Caco-2 (cell line): ENCODE measurements at regions not wholly inside any gene's neighbourhood (a gene's known extent, or its start where the extent isn't known, plus 50 kb on each side); places are given as distances from the start of the nearest gene placed in this dataset.

ENCODE experiments used
- BruUV-seq: library from RNA; stranded (reverse); fragments of 400-500 nt; replicated peaks from 2 replicates; lab custom pipeline; 2021; lab: Mats Ljungman, UMichigan
- CTCF ChIA-PET: fragments of 300-600 bp; sonication (Branson Sonifier 250); formaldehyde crosslinking; loops from one replicate; lab custom pipeline; 2022; ENCODE audit warnings: antibody characterized with exemption; lab: Charles Lee
- POLR2A ChIA-PET: fragments of 300-600 bp; sonication (Branson Sonifier 250); formaldehyde crosslinking; loops from one replicate; lab custom pipeline; 2022; ENCODE audit warnings: antibody characterized with exemption; lab: Charles Lee
- DNase-seq, 2 experiments: peaks; one replicate each; pipeline versions ENCODE4 v3.0.0 to v3.0.0-alpha.2; 2020 to 2022
- H3K27me3 ChIP-seq: replicated peaks from 2 replicates; pipeline ENCODE4 v1.6.0; 2011; ENCODE audit warnings: low read length; ENCODE audit not compliant: control insufficient read depth, insufficient read depth
- H3K36me3 ChIP-seq: 2 replicates; pipeline ENCODE4 v1.5.1; 2011; ENCODE audit warnings: low read length; ENCODE audit not compliant: control insufficient read depth, insufficient read depth
- H3K4me1 ChIP-seq: fragments of 250-450 bp; sonication (Bioruptor Pico); 2 replicates; pipeline ENCODE4 v1.5.1; 2020; ENCODE audit warnings: mild to moderate bottlenecking
- H3K4me3 ChIP-seq: 2 replicates; pipeline ENCODE4 v1.5.1; 2011; ENCODE audit warnings: low read depth, mild to moderate bottlenecking, control low read depth, low read length
- H3K9me3 ChIP-seq: fragments of 250-450 bp; sonication (Bioruptor Pico); 2 replicates; pipeline ENCODE4 v1.5.1; 2020; ENCODE audit warnings: mild to moderate bottlenecking, moderate library complexity
- H3K27ac Mint-ChIP-seq: one replicate; pipeline ENCODE4 v1.8.0; 2022; ENCODE audit warnings: mixed read lengths; ENCODE audit not compliant: unreplicated experiment
- H3K27me3 Mint-ChIP-seq: one replicate; pipeline ENCODE4 v1.8.0; 2022; ENCODE audit warnings: mixed read lengths; ENCODE audit not compliant: insufficient read depth, unreplicated experiment
- H3K36me3 Mint-ChIP-seq: one replicate; pipeline ENCODE4 v1.8.0; 2022; ENCODE audit warnings: mild to moderate bottlenecking, mixed read lengths; ENCODE audit not compliant: insufficient read depth, unreplicated experiment
- H3K4me1 Mint-ChIP-seq: one replicate; pipeline ENCODE4 v1.8.0; 2022; ENCODE audit warnings: low read depth, mixed read lengths; ENCODE audit not compliant: unreplicated experiment
- H3K4me3 Mint-ChIP-seq: one replicate; pipeline ENCODE4 v1.8.0; 2022; ENCODE audit warnings: mild to moderate bottlenecking, moderate library complexity, mixed read lengths; ENCODE audit not compliant: unreplicated experiment
- H3K9me3 Mint-ChIP-seq: one replicate; pipeline ENCODE4 v1.8.0; 2022; ENCODE audit warnings: mixed read lengths; ENCODE audit not compliant: unreplicated experiment
- intact Hi-C: fragments of 100-400 bp; cut with micrococcal nuclease; formaldehyde crosslinking; loops from one replicate; pipeline ENCODE4 v1.10.0; 2022; ENCODE audit not compliant: unreplicated experiment
- TF ChIP-seq, protein P1 (sequence below), 2 experiments: fragments of 200-600 bp in 1 of 2; IDR thresholded peaks; 1 replicate in 1 of 2; 2 replicates in 1 of 2; pipeline versions ENCODE4 v1.5.1 to v1.8.0; 2011 to 2022; ENCODE audit warnings: antibody characterized with exemption in 1 of 2, control low read depth in 1 of 2, inconsistent platforms in 1 of 2, low read depth in 1 of 2, low read length in 1 of 2, mild to moderate bottlenecking in 1 of 2, moderate library complexity in 1 of 2; ENCODE audit not compliant: insufficient read depth in 1 of 2, severe bottlenecking in 1 of 2, unreplicated experiment in 1 of 2

DNA sequence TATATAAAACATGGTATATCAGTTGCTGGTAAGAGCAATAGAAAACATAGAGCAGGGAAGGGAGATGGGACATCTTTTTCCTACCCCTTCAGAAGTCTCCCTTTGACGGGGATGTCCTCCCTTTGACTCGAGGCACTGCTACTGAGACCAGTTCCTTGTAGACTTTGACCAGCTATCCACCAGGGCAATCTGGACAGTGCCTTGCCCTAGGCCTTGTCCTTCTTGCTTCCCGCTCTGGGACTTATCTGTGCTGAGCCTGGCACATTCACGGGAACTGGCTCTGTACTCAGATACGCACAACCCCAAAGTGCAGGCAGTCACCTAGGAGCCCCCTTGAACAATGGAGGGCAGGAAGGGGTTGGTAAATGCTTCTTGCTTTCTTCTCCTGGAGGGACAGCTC lies 116.6 kb upstream of the ANKH start:
- H3K36me3 Mint-ChIP-seq, result no peaks in the 10 kb centered on the region
- Histone ChIP-seq H3K4me1 (no peaks in the 10 kb centered on the region), H3K9me3 (no peaks in the 10 kb centered on the region), H3K4me3 (no peak overlapping the region), H3K27me3 (no peaks in the 10 kb centered on the region), H3K36me3 (no peaks in the 10 kb centered on the region)
- H3K27me3 Mint-ChIP-seq, result no peaks in the 10 kb centered on the region
- no peaks in the 10 kb centered on the region for H3K4me1 Mint-ChIP-seq
- H3K4me3 Mint-ChIP-seq, result no peak overlapping the region
- no peak overlapping the region for H3K27ac Mint-ChIP-seq
- BruUV-seq, result no TSS peak
- no peaks in the 10 kb centered on the region for H3K9me3 Mint-ChIP-seq
- TF ChIP-seq, protein P1, sequence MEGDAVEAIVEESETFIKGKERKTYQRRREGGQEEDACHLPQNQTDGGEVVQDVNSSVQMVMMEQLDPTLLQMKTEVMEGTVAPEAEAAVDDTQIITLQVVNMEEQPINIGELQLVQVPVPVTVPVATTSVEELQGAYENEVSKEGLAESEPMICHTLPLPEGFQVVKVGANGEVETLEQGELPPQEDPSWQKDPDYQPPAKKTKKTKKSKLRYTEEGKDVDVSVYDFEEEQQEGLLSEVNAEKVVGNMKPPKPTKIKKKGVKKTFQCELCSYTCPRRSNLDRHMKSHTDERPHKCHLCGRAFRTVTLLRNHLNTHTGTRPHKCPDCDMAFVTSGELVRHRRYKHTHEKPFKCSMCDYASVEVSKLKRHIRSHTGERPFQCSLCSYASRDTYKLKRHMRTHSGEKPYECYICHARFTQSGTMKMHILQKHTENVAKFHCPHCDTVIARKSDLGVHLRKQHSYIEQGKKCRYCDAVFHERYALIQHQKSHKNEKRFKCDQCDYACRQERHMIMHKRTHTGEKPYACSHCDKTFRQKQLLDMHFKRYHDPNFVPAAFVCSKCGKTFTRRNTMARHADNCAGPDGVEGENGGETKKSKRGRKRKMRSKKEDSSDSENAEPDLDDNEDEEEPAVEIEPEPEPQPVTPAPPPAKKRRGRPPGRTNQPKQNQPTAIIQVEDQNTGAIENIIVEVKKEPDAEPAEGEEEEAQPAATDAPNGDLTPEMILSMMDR (IDR thresholded peaks at IDR 0.05; ENCODE audit: insufficient read depth in 1 of 2, low read depth in 1 of 2, low read length in 1 of 2, severe bottlenecking in 1 of 2, unreplicated experiment in 1 of 2), result no peak
- intact Hi-C loops, result no loop called here
- no peak for DNase-seq
- ChIA-PET CTCF (interaction anchor here (1.0 kb wide), 1 partner anchor 15 kb away, joined by 3 read pairs; no protein-coding TSS in a partner anchor), POLR2A (no interaction called here)

DNA sequence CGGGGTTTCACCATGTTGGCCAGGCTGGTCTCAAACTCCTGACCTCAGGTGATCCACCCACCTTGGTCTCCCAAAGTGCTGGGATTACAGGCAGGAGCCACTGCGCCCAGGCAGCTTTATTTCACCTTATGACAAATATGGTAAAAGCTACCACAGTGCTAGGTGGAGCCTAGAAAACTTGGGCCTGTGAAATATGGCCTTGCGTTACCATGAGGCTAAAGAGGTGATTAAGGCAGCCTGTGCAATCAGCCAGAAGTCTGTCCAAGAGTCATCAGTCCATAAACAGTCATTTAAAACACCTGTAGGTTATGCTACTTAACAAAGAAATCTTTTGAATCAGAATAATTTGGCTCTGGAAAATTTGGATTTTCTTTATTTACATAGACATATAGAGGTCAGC lies 114.8 kb upstream of the ANKH start:
- no peaks in the 10 kb centered on the region; the same call in 1 of the 2 replicates for H3K36me3 ChIP-seq
- H3K27me3 ChIP-seq, result no peaks in the 10 kb centered on the region
- no peaks in the 10 kb centered on the region for H3K36me3 Mint-ChIP-seq
- no peak for DNase-seq
- POLR2A ChIA-PET, result no interaction called here
- TF ChIP-seq, protein P1 (IDR thresholded peaks at IDR 0.05; ENCODE audit: insufficient read depth in 1 of 2, low read depth in 1 of 2, low read length in 1 of 2, severe bottlenecking in 1 of 2, unreplicated experiment in 1 of 2), result no peak
- intact Hi-C loops, result no loop called here
- H3K9me3 Mint-ChIP-seq, result peaks cover 3% of the 10 kb centered on the region
- BruUV-seq, result no TSS peak
- H3K27ac Mint-ChIP-seq, result no peak overlapping the region
- no peaks in the 10 kb centered on the region for H3K4me1 ChIP-seq
- CTCF ChIA-PET, result no interaction called here
- H3K27me3 Mint-ChIP-seq, result no peaks in the 10 kb centered on the region
- H3K4me3 ChIP-seq, result no peak overlapping the region
- no peaks in the 10 kb centered on the region for H3K9me3 ChIP-seq
- H3K4me1 Mint-ChIP-seq, result no peaks in the 10 kb centered on the region
- H3K4me3 Mint-ChIP-seq, result no peak overlapping the region

DNA sequence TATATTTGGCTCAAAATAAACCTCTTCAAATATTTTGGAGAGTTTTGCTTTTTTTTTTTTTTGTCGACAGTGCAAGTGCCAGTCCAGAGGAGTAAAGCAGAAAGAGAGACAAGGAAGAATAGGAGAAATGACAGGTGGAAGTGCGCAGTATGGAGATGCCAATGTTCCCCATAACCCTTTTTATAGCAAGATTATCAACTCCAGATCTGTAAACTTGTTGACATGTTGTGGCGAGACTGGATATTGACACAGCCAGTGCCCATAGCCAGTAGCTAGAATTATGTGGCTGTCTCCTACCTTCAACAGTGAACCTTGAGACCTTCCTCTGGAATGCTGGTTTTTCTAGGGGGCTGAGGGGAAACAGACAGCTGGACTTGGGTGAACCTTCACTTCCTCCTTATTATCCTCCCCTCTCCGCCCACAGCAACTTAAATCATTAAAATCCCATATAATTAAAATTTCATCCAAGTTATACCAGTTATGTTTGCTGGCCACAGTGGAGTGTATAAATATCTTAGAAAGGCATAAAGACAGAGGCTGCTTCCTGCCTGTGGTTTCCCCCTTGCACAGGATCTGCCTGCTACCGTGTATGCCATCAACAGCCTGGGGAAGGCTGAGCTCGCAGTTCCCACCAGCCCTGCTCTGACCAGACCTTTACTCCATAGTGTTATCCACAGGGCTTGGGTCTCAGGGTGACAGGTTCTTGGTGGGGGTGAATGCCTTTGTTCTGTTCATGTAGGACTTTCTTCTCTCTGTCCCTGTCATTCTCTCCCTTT lies 112.3 kb upstream of the ANKH start:
- no peaks in the 10 kb centered on the region for H3K36me3 Mint-ChIP-seq
- Histone ChIP-seq H3K9me3 (no peaks in the 10 kb centered on the region), H3K36me3 (no peaks in the 10 kb centered on the region; the same call in 1 of the 2 replicates), H3K4me1 (no peaks in the 10 kb centered on the region), H3K27me3 (no peaks in the 10 kb centered on the region), H3K4me3 (no peak overlapping the region)
- POLR2A ChIA-PET, result no interaction called here
- no peak overlapping the region for H3K27ac Mint-ChIP-seq
- H3K27me3 Mint-ChIP-seq, result no peaks in the 10 kb centered on the region
- intact Hi-C loops, result no loop called here
- H3K9me3 Mint-ChIP-seq, result peaks cover 29% of the 10 kb centered on the region
- no peak for DNase-seq
- TF ChIP-seq, protein P1 (IDR thresholded peaks at IDR 0.05; ENCODE audit: insufficient read depth in 1 of 2, low read depth in 1 of 2, low read length in 1 of 2, severe bottlenecking in 1 of 2, unreplicated experiment in 1 of 2), result no peak
- CTCF ChIA-PET, result no interaction called here
- H3K4me1 Mint-ChIP-seq, result no peaks in the 10 kb centered on the region
- H3K4me3 Mint-ChIP-seq, result no peak overlapping the region
- BruUV-seq, result no TSS peak
